Right hindlimb (tissue), 1 donor: ENCODE measurements at regions not wholly inside any gene's neighbourhood (a gene's known extent, or its start where the extent isn't known, plus 50 kb on each side); places are given as distances from the start of the nearest gene placed in this dataset.

Experiments
- DNase-seq: peaks from one replicate; pipeline ENCODE4 v3.0.0-alpha.2; 2018

GRCh38 chr10:113259576-113260226 is 293.2 kb upstream of the HABP2 start:
- DNase-seq: no peak

DNA sequence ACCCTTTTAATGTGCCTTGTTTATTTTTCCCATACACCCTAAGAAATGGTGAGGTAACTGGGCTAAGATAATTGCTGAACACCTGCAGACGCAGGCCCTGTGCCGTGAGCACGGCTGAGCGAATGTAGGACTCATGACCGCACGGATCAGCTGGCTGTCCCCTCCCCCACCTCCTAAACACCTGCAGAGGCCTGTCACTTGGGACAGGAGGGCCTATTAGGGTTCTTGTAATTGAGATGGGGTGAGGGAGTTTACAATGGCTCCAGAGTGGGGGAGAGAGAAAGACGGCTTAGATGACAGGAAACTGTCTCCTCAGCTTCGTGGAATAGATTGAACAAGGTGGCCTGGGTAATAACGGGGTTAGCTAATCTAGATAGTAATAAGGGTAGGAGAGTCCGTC is 291.7 kb upstream of the HABP2 start:
- peak; percentile 81 for DNase-seq

DNA sequence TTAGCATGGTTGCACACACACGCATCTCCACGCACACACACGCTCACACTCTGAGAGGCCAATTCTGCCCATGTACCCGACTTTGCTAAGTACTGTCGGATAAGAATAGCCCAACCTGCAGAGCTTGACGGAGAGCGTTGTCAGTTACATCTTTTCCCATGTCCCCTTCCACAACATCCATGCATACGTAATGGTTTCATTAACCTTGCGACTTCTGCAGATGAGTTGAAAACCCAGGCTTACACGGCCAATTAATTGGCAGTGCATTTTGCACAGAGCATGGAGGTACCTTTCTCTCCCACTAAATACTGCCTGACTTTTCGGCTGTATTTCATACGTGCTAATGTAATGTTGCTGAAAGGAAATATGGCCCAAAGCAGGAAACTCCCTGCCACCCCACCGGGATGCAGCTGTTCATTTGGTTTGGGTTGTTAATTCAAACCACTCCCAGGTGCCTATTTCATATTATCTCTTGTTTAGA is 291.2 kb upstream of the HABP2 start:
- peak; percentile 47 for DNase-seq

GRCh38 chr10:113263056-113263455 is 289.8 kb upstream of the HABP2 start:
- DNase-seq: no peak

- DNase-seq: no peak
Measured at GRCh38 chr10:113264333-113265131, 288.3 kb upstream of the HABP2 start.

GRCh38 chr10:113266147-113266546 is 286.7 kb upstream of the HABP2 start:
- DNase-seq: no peak

GRCh38 chr10:113267619-113268562 is 285.0 kb upstream of the HABP2 start:
- no peak for DNase-seq

- DNase-seq: no peak
Measured at GRCh38 chr10:113269333-113269732, 283.5 kb upstream of the HABP2 start.

- DNase-seq: no peak
Measured at GRCh38 chr10:113272511-113272910, 280.3 kb upstream of the HABP2 start.

GRCh38 chr10:113273181-113274163 is 279.4 kb upstream of the HABP2 start:
- DNase-seq: peak; percentile 75

GRCh38 chr10:113274176-113274829 is 278.6 kb upstream of the HABP2 start:
- DNase-seq: peak; percentile 79

GRCh38 chr10:113278221-113278620 is 274.6 kb upstream of the HABP2 start:
- no peak for DNase-seq

DNA sequence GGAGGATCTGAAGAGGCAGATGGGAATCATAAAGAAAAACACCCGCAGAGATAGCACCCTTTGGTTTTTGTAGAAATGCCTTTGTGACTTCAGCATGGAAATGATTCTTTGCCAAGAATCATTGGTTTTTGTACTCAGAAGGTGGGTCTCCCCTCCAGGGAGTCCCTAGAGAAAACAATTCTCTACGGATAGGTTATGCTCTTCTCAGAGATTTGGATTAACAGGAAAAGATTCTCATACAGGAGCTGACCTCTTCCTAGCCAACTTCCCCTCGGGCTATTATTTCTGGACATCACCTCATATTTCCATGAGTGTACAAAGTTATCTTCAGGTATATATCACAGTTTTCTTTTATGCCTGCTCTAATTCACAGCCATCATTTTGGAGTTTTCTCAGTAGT is 274.2 kb upstream of the HABP2 start:
- no peak for DNase-seq

- no peak for DNase-seq
Measured at GRCh38 chr10:113279262-113279661, 273.6 kb upstream of the HABP2 start.

DNA sequence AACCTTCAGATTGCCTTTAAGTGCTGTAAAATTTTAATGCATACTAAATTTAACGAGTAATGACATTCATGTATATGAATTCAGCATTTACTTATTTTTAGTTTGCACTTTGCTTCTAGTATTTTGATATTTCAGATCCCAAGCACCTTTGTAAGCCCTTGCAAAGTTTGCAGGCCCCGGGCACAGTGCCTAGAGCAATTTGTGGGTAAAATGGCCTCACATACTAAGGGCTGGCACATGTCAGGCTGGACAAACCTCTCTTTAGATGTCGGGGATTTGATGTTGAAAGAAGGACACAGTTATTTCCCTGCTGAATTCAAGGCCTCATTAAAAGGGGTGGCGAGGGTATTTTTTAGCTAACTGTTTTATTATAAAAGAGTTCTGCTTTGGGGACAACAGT is 270.3 kb upstream of the HABP2 start:
- DNase-seq: no peak

DNA sequence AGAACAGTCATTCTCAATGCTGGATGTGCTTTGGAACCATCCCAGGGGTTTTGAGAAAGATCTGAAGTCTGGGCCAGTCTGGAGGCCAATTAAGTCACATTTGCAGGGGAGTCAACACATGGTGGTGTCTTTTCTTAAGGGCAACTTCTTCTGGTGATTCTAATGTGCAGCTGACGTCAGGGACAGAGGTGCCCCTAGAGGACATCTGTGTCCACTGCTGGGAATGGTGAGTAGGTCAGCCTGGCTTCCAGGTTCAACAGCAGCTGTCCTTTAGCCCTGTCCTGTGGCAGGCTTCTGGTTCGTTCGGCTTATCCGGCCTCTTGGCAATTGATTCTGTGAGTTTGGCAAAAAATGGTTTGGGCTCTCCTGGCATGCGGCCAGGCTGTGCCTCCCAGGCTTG is 269.7 kb upstream of the HABP2 start:
- no peak for DNase-seq

DNA sequence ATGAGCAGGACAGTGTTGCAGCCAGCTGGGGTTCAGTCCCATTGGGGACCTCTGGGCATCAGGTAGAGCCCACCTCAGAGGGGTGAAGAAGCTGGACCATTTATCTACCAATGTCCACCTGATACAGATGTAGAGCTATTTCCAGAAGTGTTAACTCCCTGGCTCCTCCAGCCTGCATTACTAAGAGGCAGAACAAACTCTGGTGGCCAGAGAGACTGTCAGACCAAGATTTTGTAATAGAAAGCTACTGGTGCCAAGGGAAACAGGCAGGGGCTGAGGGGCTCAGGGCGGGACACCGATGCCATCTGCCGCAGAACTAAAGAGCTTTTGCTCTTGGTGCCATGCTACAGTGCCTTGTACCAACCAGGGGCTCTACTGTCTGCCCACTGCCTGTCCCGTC is 268.2 kb upstream of the HABP2 start:
- no peak for DNase-seq

DNA sequence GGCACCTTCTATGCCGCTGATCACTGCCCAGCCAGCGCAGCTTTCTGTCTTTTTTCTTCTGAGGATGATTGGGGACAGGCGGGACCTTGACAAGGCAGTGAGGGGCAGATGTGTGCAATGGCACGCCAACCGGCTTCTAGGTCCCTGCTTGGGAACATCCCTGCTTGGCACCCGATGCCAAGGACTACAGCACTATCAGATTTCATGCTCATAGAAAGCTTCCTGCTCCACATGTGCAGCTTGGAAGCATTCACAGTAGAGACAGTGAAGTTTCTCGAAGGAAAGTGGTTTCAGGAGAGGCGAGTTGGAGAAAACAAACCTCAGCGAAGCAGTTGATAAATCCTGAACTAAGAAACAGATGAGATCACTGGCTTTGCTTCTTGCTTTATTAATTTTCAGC is 267.5 kb upstream of the HABP2 start:
- DNase-seq: no peak

DNA sequence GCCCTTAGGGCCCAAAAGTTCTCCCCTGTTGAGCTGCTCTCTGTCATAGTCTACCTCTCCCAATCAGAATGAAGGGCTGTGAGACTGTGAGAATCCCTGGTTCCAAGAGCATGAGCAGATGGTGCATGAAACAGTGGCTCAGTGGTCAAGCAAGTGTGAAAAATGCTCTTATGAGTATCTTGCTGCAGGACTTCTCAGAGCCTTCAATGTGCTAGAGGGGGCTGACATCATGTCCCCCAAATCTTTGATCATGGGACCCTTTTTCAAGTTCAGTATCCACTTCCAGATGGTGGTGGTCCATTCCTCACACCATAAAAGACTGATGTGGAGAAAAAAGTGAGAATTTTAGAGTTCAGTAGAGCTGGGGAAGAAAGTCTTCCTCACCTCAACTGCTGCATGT is 265.3 kb upstream of the HABP2 start:
- DNase-seq: no peak

- DNase-seq: no peak
Measured at GRCh38 chr10:113290137-113290536, 262.7 kb upstream of the HABP2 start.

GRCh38 chr10:113291413-113291812 is 261.4 kb upstream of the HABP2 start:
- no peak for DNase-seq
